ENCODE measurements at regions not wholly inside any gene's neighbourhood (a gene's known extent, or its start where the extent isn't known, plus 50 kb on each side); places are given as distances from the start of the nearest gene placed in this dataset.

DNA sequence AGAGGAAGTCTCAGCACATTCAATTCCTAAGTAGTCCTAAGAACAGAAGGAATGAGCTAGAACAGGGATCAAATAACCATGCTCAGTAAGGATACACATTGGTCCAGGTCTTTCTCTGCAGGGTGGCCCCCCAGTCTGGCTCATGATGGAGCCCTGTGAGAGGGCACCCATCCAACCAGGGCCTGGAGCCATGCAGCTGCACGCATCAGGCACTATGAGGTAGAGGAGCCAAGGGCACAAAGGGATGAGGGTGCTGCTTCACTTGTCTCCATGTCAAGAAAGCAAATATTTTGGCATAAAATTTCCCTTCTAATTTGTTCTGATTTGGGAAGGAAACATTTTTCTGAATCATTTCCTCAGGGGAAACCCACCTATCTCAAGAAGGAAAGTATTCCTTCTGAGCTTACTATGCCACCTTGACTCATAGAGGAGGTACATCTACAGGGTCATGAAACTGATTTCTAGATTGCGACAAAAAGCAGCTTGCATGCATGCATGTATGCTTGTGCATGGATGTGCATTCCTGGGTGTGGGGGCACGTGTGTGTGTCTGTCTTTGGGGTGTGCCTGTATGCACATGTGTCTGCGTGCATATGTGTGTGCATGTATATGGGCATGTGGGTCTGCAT, 600.3 kb downstream of the MID1IP1 start:
- peaks cover 0 to 7% (median 0%) of the 10 kb centered on the region in 9 donors for H3K4me1 ChIP-seq
- H3K36me3 ChIP-seq: no peaks in the 10 kb centered on the region
- H3K9me3 ChIP-seq: no peaks in the 10 kb centered on the region
- H3K27me3 ChIP-seq: peaks cover 0 to 33% (median 0%) of the 10 kb centered on the region in 7 donors
- no peak overlapping the region for H3K4me3 ChIP-seq
- H3K27ac ChIP-seq: no peak overlapping the region
- DNase-seq (no peak), ATAC-seq (no peak)
- no peak for TF ChIP-seq CTCF (IDR thresholded peaks at IDR 0.05)
- 89 to 95% methylated on average over 4 of the region's 4 CpGs for WGBS, 2 donors
- intact Hi-C loops (cut with DNase I): no loop called here

- intact Hi-C loops (cut with DNase I): no loop called here
- DNase-seq: no peak
- H3K9me3 ChIP-seq: no peaks in the 10 kb centered on the region
- ATAC-seq: no peak
- H3K4me3 ChIP-seq: no peak overlapping the region
- H3K27ac ChIP-seq: no peak overlapping the region
- H3K4me1 ChIP-seq: peaks cover 0 to 7% (median 0%) of the 10 kb centered on the region in 9 donors
- TF ChIP-seq CTCF (IDR thresholded peaks at IDR 0.05): no peak
- H3K27me3 ChIP-seq: peaks cover 0 to 33% (median 0%) of the 10 kb centered on the region in 7 donors
- no peaks in the 10 kb centered on the region for H3K36me3 ChIP-seq
- 96 to 99% methylated on average over 5 of the region's 5 CpGs for WGBS, 2 donors
Measured at GRCh38 chrX:39402158-39402557, 600.9 kb downstream of the MID1IP1 start.

- no peak for ATAC-seq
- no peaks in the 10 kb centered on the region for H3K36me3 ChIP-seq
- DNase-seq: no peak
- H3K27me3 ChIP-seq: peaks cover 0 to 36% (median 0%) of the 10 kb centered on the region in 7 donors
- intact Hi-C loops (cut with DNase I): no loop called here
- H3K4me1 ChIP-seq: no peaks in the 10 kb centered on the region
- TF ChIP-seq CTCF (IDR thresholded peaks at IDR 0.05): no peak
- no peak overlapping the region for H3K4me3 ChIP-seq
- WGBS, 2 donors: 95 to 98% methylated on average over 2 of the region's 2 CpGs
- H3K27ac ChIP-seq: no peak overlapping the region
- H3K9me3 ChIP-seq: no peaks in the 10 kb centered on the region
Measured at GRCh38 chrX:39406799-39407198, 605.5 kb downstream of the MID1IP1 start.

DNA sequence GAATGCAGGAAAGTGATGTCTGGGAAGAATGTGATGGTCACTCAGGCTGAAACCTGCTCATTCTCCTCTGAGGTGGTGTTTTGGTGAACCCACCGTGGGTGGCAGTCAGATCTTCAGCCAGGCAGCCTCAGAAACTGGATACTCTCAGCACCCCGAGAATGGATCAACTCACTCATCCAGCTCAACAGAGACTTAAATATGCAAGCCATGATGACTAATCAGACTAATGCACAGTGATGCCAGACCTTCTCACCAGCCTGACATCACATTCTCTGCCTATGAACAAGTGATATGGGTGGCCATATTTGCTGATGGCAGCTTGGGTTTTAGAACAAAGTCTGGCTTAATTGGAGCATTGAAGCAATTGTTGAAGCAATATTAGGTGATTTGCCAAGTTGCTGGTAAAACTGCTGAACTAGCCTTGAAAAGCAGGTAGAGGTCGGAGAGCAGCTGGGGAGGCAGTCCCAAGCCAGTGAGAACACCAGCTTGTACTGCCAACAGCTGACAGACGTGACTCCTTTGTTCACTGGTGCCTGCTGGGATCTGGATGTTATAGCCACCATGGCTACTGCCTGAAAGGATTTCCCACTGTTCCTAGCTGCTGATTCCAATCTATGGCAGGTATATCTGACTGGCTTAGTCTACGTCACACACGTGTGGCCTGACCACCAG, 608.1 kb downstream of the MID1IP1 start:
- Histone ChIP-seq H3K36me3 (no peaks in the 10 kb centered on the region), H3K4me1 (no peaks in the 10 kb centered on the region), H3K4me3 (no peak overlapping the region), H3K9me3 (no peaks in the 10 kb centered on the region), H3K27ac (no peak overlapping the region), H3K27me3 (peaks cover 0 to 41% (median 0%) of the 10 kb centered on the region in 7 donors)
- ATAC-seq: no peak
- TF ChIP-seq CTCF (IDR thresholded peaks at IDR 0.05): no peak
- no peak for DNase-seq
- 95 to 96% methylated on average over 6 of the region's 6 CpGs for WGBS, 2 donors
- intact Hi-C loops (cut with DNase I): no loop called here

Measured in heart right ventricle (tissue), 16 donors.